Thoracic aorta (tissue), 2 donors: ENCODE measurements at regions not wholly inside any gene's neighbourhood (a gene's known extent, or its start where the extent isn't known, plus 50 kb on each side); places are given as distances from the start of the nearest gene placed in this dataset.

Experiments
- ATAC-seq: fragments of 150-250 bp; one replicate; pipeline ENCODE4 v1.8.0; 2017; ENCODE audit warnings: low read depth; ENCODE audit not compliant: insufficient number of reproducible peaks, low FRiP score
- DNase-seq: peaks from one replicate; pipeline ENCODE4 v3.0.0-alpha.2; 2020; ENCODE audit warnings: low spot score
- H3K27ac ChIP-seq, 2 donors: fragments of 200-600 bp; sonication (generic); 1 replicate in 1 of 2; 2 replicates in 1 of 2; pipeline ENCODE4 v1.5.1; 2016; ENCODE audit warnings: mild to moderate bottlenecking in 2 of 2, moderate library complexity in 2 of 2
- H3K27me3 ChIP-seq: fragments of 200-600 bp; sonication (generic); replicated peaks from 2 replicates; pipeline ENCODE4 v1.6.0; 2016; ENCODE audit warnings: mild to moderate bottlenecking; ENCODE audit not compliant: insufficient read depth
- H3K36me3 ChIP-seq: fragments of 200-600 bp; sonication (generic); one replicate; pipeline ENCODE4 v1.5.1; 2016
- H3K4me1 ChIP-seq, 2 donors: fragments of 200-600 bp; sonication (generic); 1 replicate in 1 of 2; 2 replicates in 1 of 2; pipeline versions ENCODE4 v1.5.1 to v1.6.0; 2016; ENCODE audit warnings: low read depth in 2 of 2, mild to moderate bottlenecking in 1 of 2; ENCODE audit not compliant: control insufficient read depth in 1 of 2
- H3K4me3 ChIP-seq: fragments of 200-600 bp; sonication (generic); 2 replicates; pipeline ENCODE4 v1.5.1; 2016; ENCODE audit warnings: mild to moderate bottlenecking
- H3K9me3 ChIP-seq: fragments of 200-600 bp; sonication (generic); 2 replicates; pipeline ENCODE4 v1.5.1; 2016
- CTCF ChIP-seq: fragments of 200-600 bp; sonication (generic); IDR thresholded peaks from one replicate; pipeline ENCODE4 v1.5.1; 2019; ENCODE audit warnings: antibody characterized with exemption

- ATAC-seq (no peak), DNase-seq (no peak)
- no peaks in the 10 kb centered on the region for H3K4me1 ChIP-seq
- no peak overlapping the region for H3K4me3 ChIP-seq
- TF ChIP-seq CTCF = no peak
- H3K9me3 ChIP-seq = no peaks in the 10 kb centered on the region
- no peaks in the 10 kb centered on the region for H3K27me3 ChIP-seq
- H3K27ac ChIP-seq = no peak overlapping the region
- no peaks in the 10 kb centered on the region for H3K36me3 ChIP-seq
Observed at GRCh38 chr2:13035866-13036265, 319.1 kb downstream of the TRIB2 start.

- DNase-seq (no peak), ATAC-seq (no peak)
- H3K27me3 ChIP-seq = no peaks in the 10 kb centered on the region
Observed at GRCh38 chr2:13040043-13040442, 323.3 kb downstream of the TRIB2 start.

GRCh38 chr2:13046557-13047165 is 329.9 kb downstream of the TRIB2 start:
- Histone ChIP-seq H3K27ac (no peak overlapping the region), H3K9me3 (no peaks in the 10 kb centered on the region), H3K27me3 (no peaks in the 10 kb centered on the region), H3K4me1 (no peaks in the 10 kb centered on the region), H3K36me3 (no peaks in the 10 kb centered on the region), H3K4me3 (no peak overlapping the region)
- no peak for TF ChIP-seq CTCF
- ATAC-seq (no peak), DNase-seq (no peak)

More at GRCh38 chr2:13040043-13040442, 323.3 kb downstream of the TRIB2 start:
- Histone ChIP-seq H3K4me3 (no peak overlapping the region), H3K4me1 (no peaks in the 10 kb centered on the region), H3K27ac (no peak overlapping the region), H3K36me3 (no peaks in the 10 kb centered on the region), H3K9me3 (no peaks in the 10 kb centered on the region)
- no peak for TF ChIP-seq CTCF

GRCh38 chr2:13050764-13051163 is 334.0 kb downstream of the TRIB2 start:
- H3K27ac ChIP-seq = no peak overlapping the region
- no peaks in the 10 kb centered on the region for H3K4me1 ChIP-seq
- no peaks in the 10 kb centered on the region for H3K36me3 ChIP-seq
- no peaks in the 10 kb centered on the region for H3K9me3 ChIP-seq
- no peaks in the 10 kb centered on the region for H3K27me3 ChIP-seq
- H3K4me3 ChIP-seq = no peak overlapping the region
- no peak for ATAC-seq
- DNase-seq = no peak
- TF ChIP-seq CTCF = no peak

- Histone ChIP-seq H3K9me3 (no peaks in the 10 kb centered on the region), H3K27me3 (no peaks in the 10 kb centered on the region), H3K4me3 (no peak overlapping the region), H3K27ac (no peak overlapping the region), H3K4me1 (no peaks in the 10 kb centered on the region), H3K36me3 (no peaks in the 10 kb centered on the region)
- DNase-seq = no peak
- no peak for TF ChIP-seq CTCF
- no peak for ATAC-seq
Observed at GRCh38 chr2:13052547-13052946, 335.8 kb downstream of the TRIB2 start.
